Islet of Langerhans (tissue), 1 donor: ENCODE measurements at regions not wholly inside any gene's neighbourhood (a gene's known extent, or its start where the extent isn't known, plus 50 kb on each side); places are given as distances from the start of the nearest gene placed in this dataset.
A peak's percentile ranks its signal among the peaks of the same experiment; 100 is the strongest.
"Not testable (repeated sequence)": the region's sequence is repeated elsewhere in the genome, so short reads cannot be mapped to it uniquely, and the experiment has no call there.

Experiments
- FAIRE-seq: peaks from one replicate; lab custom pipeline; 2011; peaks lifted over from hg19 to GRCh38; lab: Jason Lieb, UNC

- no peak for FAIRE-seq
Measured at GRCh38 chr21:22189278-22189677, 1191.1 kb downstream of the NCAM2 start.

- no peak for FAIRE-seq
Measured at GRCh38 chr21:22191581-22191980, 1193.4 kb downstream of the NCAM2 start.

- FAIRE-seq: no peak
Measured at GRCh38 chr21:22192766-22193165, 1194.6 kb downstream of the NCAM2 start.

- FAIRE-seq: not testable (repeated sequence)
Measured at GRCh38 chr21:22194986-22195385, 1196.8 kb downstream of the NCAM2 start.

- no peak for FAIRE-seq
Measured at GRCh38 chr21:22200378-22201092, 1202.3 kb downstream of the NCAM2 start.

- no peak for FAIRE-seq
Measured at GRCh38 chr21:22201126-22201525, 1202.9 kb downstream of the NCAM2 start.

GRCh38 chr21:22201669-22202068 lies 1203.5 kb downstream of the NCAM2 start:
- FAIRE-seq: peak; percentile 41

GRCh38 chr21:22209304-22209700 lies 1211.1 kb downstream of the NCAM2 start:
- FAIRE-seq: no peak

GRCh38 chr21:22211943-22212342 lies 1213.7 kb downstream of the NCAM2 start:
- no peak for FAIRE-seq

- no peak for FAIRE-seq
Measured at GRCh38 chr21:22223385-22223784, 1225.2 kb downstream of the NCAM2 start.

GRCh38 chr21:22224261-22224660 lies 1226.1 kb downstream of the NCAM2 start:
- no peak for FAIRE-seq

GRCh38 chr21:22225299-22225698 lies 1227.1 kb downstream of the NCAM2 start:
- no peak for FAIRE-seq

GRCh38 chr21:22231013-22231412 lies 1232.8 kb downstream of the NCAM2 start:
- FAIRE-seq: no peak

GRCh38 chr21:22235866-22236590 lies 1237.8 kb downstream of the NCAM2 start:
- no peak for FAIRE-seq

GRCh38 chr21:22244516-22244915 lies 1246.3 kb downstream of the NCAM2 start:
- FAIRE-seq: no peak

- no peak for FAIRE-seq
Measured at GRCh38 chr21:22250355-22250754, 1252.1 kb downstream of the NCAM2 start.

- no peak for FAIRE-seq
Measured at GRCh38 chr21:22253761-22254160, 1255.6 kb downstream of the NCAM2 start.

GRCh38 chr21:22258821-22259220 lies 1260.6 kb downstream of the NCAM2 start:
- FAIRE-seq: no peak

- no peak for FAIRE-seq
Measured at GRCh38 chr21:22260274-22260673, 1262.1 kb downstream of the NCAM2 start.

- FAIRE-seq: no peak
Measured at GRCh38 chr21:22263890-22264289, 1265.7 kb downstream of the NCAM2 start.

GRCh38 chr21:22277341-22277740 lies 1279.1 kb downstream of the NCAM2 start:
- FAIRE-seq: no peak

GRCh38 chr21:22278366-22278765 lies 1280.2 kb downstream of the NCAM2 start:
- FAIRE-seq: no peak

GRCh38 chr21:22280851-22281250 lies 1282.6 kb downstream of the NCAM2 start:
- FAIRE-seq: no peak
